ENCODE measurements at regions not wholly inside any gene's neighbourhood (a gene's known extent, or its start where the extent isn't known, plus 50 kb on each side); places are given as distances from the start of the nearest gene placed in this dataset.

- TF ChIP-seq POLR2A (IDR thresholded peaks at IDR 0.05; ENCODE audit: low read depth, low read length) (no peak), TAF1 (IDR thresholded peaks at IDR 0.05; ENCODE audit: low read depth, low read length) (no peak), POLR2AphosphoS5 (IDR thresholded peaks at IDR 0.05; ENCODE audit: low read depth, low read length) (no peak), SPI1 (IDR thresholded peaks at IDR 0.05; ENCODE audit: low read depth, low read length) (no peak)
Measured at GRCh38 chr15:62835762-62836161, 206.8 kb upstream of the TPM1 start.
